BE2C (cell line): ENCODE measurements at regions not wholly inside any gene's neighbourhood (a gene's known extent, or its start where the extent isn't known, plus 50 kb on each side); places are given as distances from the start of the nearest gene placed in this dataset.

ENCODE experiments used
- DNase-seq: peaks from one replicate; pipeline ENCODE4 v3.0.0-alpha.2; 2020
- H3K27me3 ChIP-seq: fragments of 250-450 bp; sonication (Bioruptor Pico); 2 replicates; pipeline ENCODE4 v1.5.1; 2020; ENCODE audit warnings: mild to moderate bottlenecking
- H3K36me3 ChIP-seq: fragments of 250-450 bp; sonication (Bioruptor Pico); 2 replicates; pipeline ENCODE4 v1.5.1; 2020; ENCODE audit warnings: mild to moderate bottlenecking
- H3K4me1 ChIP-seq: fragments of 250-450 bp; sonication (Bioruptor Pico); 2 replicates; pipeline ENCODE4 v1.5.1; 2020
- H3K4me3 ChIP-seq: 2 replicates; pipeline ENCODE4 v1.5.1; 2011; ENCODE audit warnings: low read depth, low read length
- H3K9me3 ChIP-seq: fragments of 250-450 bp; sonication (Bioruptor Pico); 2 replicates; pipeline ENCODE4 v1.5.1; 2020
- CTCF ChIP-seq: IDR thresholded peaks from 2 replicates; pipeline ENCODE4 v1.5.1; 2012; ENCODE audit warnings: mild to moderate bottlenecking, low read depth, low read length

- H3K36me3 ChIP-seq = no peaks in the 10 kb centered on the region
- no peak for TF ChIP-seq CTCF
- DNase-seq = no peak
- no peaks in the 10 kb centered on the region for H3K27me3 ChIP-seq
- no peaks in the 10 kb centered on the region for H3K9me3 ChIP-seq
- H3K4me1 ChIP-seq = peaks cover 6% of the 10 kb centered on the region
- H3K4me3 ChIP-seq = no peak overlapping the region
Measured at GRCh38 chr1:221824025-221824424, 82.1 kb upstream of the DUSP10 start.

- no peaks in the 10 kb centered on the region for H3K27me3 ChIP-seq
- no peaks in the 10 kb centered on the region for H3K36me3 ChIP-seq
- H3K9me3 ChIP-seq = no peaks in the 10 kb centered on the region
- H3K4me3 ChIP-seq = no peak overlapping the region
- peaks cover 6% of the 10 kb centered on the region for H3K4me1 ChIP-seq
- no peak for DNase-seq
- no peak for TF ChIP-seq CTCF
Measured at GRCh38 chr1:221823561-221823960, 81.7 kb upstream of the DUSP10 start.

- Histone ChIP-seq H3K4me1 (peaks cover 6% of the 10 kb centered on the region), H3K36me3 (no peaks in the 10 kb centered on the region), H3K4me3 (no peak overlapping the region), H3K27me3 (no peaks in the 10 kb centered on the region), H3K9me3 (no peaks in the 10 kb centered on the region)
- no peak for TF ChIP-seq CTCF
- no peak for DNase-seq
Measured at GRCh38 chr1:221823149-221823548, 81.3 kb upstream of the DUSP10 start.

GRCh38 chr1:221822591-221822990 lies 80.7 kb upstream of the DUSP10 start:
- no peak for DNase-seq
- H3K27me3 ChIP-seq = no peaks in the 10 kb centered on the region
- H3K4me1 ChIP-seq = peaks cover 6% of the 10 kb centered on the region
- no peaks in the 10 kb centered on the region for H3K36me3 ChIP-seq
- no peaks in the 10 kb centered on the region for H3K9me3 ChIP-seq
- no peak for TF ChIP-seq CTCF
- H3K4me3 ChIP-seq = no peak overlapping the region

GRCh38 chr1:221816899-221817298 lies 75.0 kb upstream of the DUSP10 start:
- H3K27me3 ChIP-seq = no peaks in the 10 kb centered on the region
- no peaks in the 10 kb centered on the region for H3K4me1 ChIP-seq
- TF ChIP-seq CTCF = no peak
- no peak overlapping the region for H3K4me3 ChIP-seq
- no peaks in the 10 kb centered on the region for H3K9me3 ChIP-seq
- no peak for DNase-seq
- H3K36me3 ChIP-seq = no peaks in the 10 kb centered on the region

- Histone ChIP-seq H3K9me3 (no peaks in the 10 kb centered on the region), H3K4me3 (no peak overlapping the region), H3K36me3 (no peaks in the 10 kb centered on the region), H3K27me3 (no peaks in the 10 kb centered on the region), H3K4me1 (no peaks in the 10 kb centered on the region)
- TF ChIP-seq CTCF = no peak
- DNase-seq = no peak
Measured at GRCh38 chr1:221815660-221816059, 73.8 kb upstream of the DUSP10 start.
